ENCODE measurements at regions not wholly inside any gene's neighbourhood (a gene's known extent, or its start where the extent isn't known, plus 50 kb on each side); places are given as distances from the start of the nearest gene placed in this dataset.

GRCh38 chrX:134714633-134715110 lies 56.4 kb upstream of the PLAC1 start:
- Histone ChIP-seq H3K9me3 (replicated peaks in 1 of 2; ENCODE audit: control insufficient read depth in 1 of 2, insufficient read depth in 1 of 2, low read length in 2 of 2) (no peaks in the 10 kb centered on the region), H3K27me3 (ENCODE audit: control insufficient read depth in 2 of 2, insufficient read depth in 2 of 2, low read length in 2 of 2) (no peaks in the 10 kb centered on the region), H3K36me3 (replicated peaks in 1 of 2; ENCODE audit: control insufficient read depth in 1 of 2, insufficient read depth in 2 of 2, low read length in 2 of 2) (no peaks in the 10 kb centered on the region), H3K79me2 (ENCODE audit: insufficient read depth, low read length) (no peaks in the 10 kb centered on the region), H4K20me1 (ENCODE audit: insufficient read depth, low read length) (no peaks in the 10 kb centered on the region), H3K4me3 (replicated peaks in 1 of 3; ENCODE audit: low read depth in 2 of 3, low read length in 3 of 3) (no peak overlapping the region), H2AFZ (ENCODE audit: insufficient read depth, low read depth, low read length, poor library complexity, severe bottlenecking) (no peak overlapping the region), H3K4me1 (ENCODE audit: control insufficient read depth in 1 of 2, insufficient read depth in 2 of 2, low read length in 2 of 2) (peaks cover 0 to 6% of the 10 kb centered on the region in 2 donors), H3K27ac (ENCODE audit: low read depth in 1 of 2, low read length in 2 of 2) (no peak overlapping the region), H3K4me2 (replicated peaks; ENCODE audit: extremely low read depth, low read length, poor library complexity, severe bottlenecking) (no peak overlapping the region), H3K9ac (ENCODE audit: insufficient read depth, low read length, poor library complexity, severe bottlenecking) (no peak overlapping the region)
- no peak for TF ChIP-seq CTCF (IDR thresholded peaks at IDR 0.05)
- Mint-ChIP-seq H3K27me3 (ENCODE audit: low read depth in 3 of 3) (peaks cover 2 to 3% (median 2%) of the 10 kb centered on the region in 3 donors), H3K4me3 (no peak overlapping the region), H3K27ac (no peak overlapping the region), H3K4me1 (peaks cover 13% of the 10 kb centered on the region), H3K9me3 (no peaks in the 10 kb centered on the region), H3K36me3 (no peaks in the 10 kb centered on the region)
- no CpG with 5 or more reads among the region's 3 CpGs for WGBS (ENCODE audit: insufficient coverage)
- intact Hi-C loops (cut with micrococcal nuclease) = no loop called here
- DNase-seq = no peak

GRCh38 chrX:134713618-134714107 lies 55.4 kb upstream of the PLAC1 start:
- H3K4me1 ChIP-seq (ENCODE audit: control insufficient read depth in 1 of 2, insufficient read depth in 2 of 2, low read length in 2 of 2) = peaks cover 0 to 3% of the 10 kb centered on the region in 2 donors
- Mint-ChIP-seq H3K36me3 (no peaks in the 10 kb centered on the region), H3K27me3 (ENCODE audit: low read depth in 3 of 3) (peaks cover 2 to 3% (median 2%) of the 10 kb centered on the region in 3 donors), H3K4me3 (no peak overlapping the region), H3K9me3 (no peaks in the 10 kb centered on the region), H3K27ac (no peak overlapping the region), H3K4me1 (peaks cover 7% of the 10 kb centered on the region)
- H3K4me2 ChIP-seq (replicated peaks; ENCODE audit: extremely low read depth, low read length, poor library complexity, severe bottlenecking) = no peak overlapping the region
- no peak overlapping the region for H2AFZ ChIP-seq (ENCODE audit: insufficient read depth, low read depth, low read length, poor library complexity, severe bottlenecking)
- H3K4me3 ChIP-seq (replicated peaks in 1 of 3; ENCODE audit: low read depth in 2 of 3, low read length in 3 of 3) = no peak overlapping the region
- no peaks in the 10 kb centered on the region for H4K20me1 ChIP-seq (ENCODE audit: insufficient read depth, low read length)
- no peak overlapping the region for H3K27ac ChIP-seq (ENCODE audit: low read depth in 1 of 2, low read length in 2 of 2)
- no peak overlapping the region for H3K9ac ChIP-seq (ENCODE audit: insufficient read depth, low read length, poor library complexity, severe bottlenecking)
- H3K27me3 ChIP-seq (ENCODE audit: control insufficient read depth in 2 of 2, insufficient read depth in 2 of 2, low read length in 2 of 2) = no peaks in the 10 kb centered on the region
- intact Hi-C loops (cut with micrococcal nuclease) = no loop called here
- no peaks in the 10 kb centered on the region for H3K79me2 ChIP-seq (ENCODE audit: insufficient read depth, low read length)
- H3K9me3 ChIP-seq (replicated peaks in 1 of 2; ENCODE audit: control insufficient read depth in 1 of 2, insufficient read depth in 1 of 2, low read length in 2 of 2) = no peaks in the 10 kb centered on the region
- DNase-seq = no peak
- WGBS (ENCODE audit: insufficient coverage) = no CpG with 5 or more reads among the region's 10 CpGs
- no peak for TF ChIP-seq CTCF (IDR thresholded peaks at IDR 0.05)
- no peaks in the 10 kb centered on the region for H3K36me3 ChIP-seq (replicated peaks in 1 of 2; ENCODE audit: control insufficient read depth in 1 of 2, insufficient read depth in 2 of 2, low read length in 2 of 2)

Measured in CD14-positive monocyte (primary cell).